ENCODE measurements at regions not wholly inside any gene's neighbourhood (a gene's known extent, or its start where the extent isn't known, plus 50 kb on each side); places are given as distances from the start of the nearest gene placed in this dataset.

DNA sequence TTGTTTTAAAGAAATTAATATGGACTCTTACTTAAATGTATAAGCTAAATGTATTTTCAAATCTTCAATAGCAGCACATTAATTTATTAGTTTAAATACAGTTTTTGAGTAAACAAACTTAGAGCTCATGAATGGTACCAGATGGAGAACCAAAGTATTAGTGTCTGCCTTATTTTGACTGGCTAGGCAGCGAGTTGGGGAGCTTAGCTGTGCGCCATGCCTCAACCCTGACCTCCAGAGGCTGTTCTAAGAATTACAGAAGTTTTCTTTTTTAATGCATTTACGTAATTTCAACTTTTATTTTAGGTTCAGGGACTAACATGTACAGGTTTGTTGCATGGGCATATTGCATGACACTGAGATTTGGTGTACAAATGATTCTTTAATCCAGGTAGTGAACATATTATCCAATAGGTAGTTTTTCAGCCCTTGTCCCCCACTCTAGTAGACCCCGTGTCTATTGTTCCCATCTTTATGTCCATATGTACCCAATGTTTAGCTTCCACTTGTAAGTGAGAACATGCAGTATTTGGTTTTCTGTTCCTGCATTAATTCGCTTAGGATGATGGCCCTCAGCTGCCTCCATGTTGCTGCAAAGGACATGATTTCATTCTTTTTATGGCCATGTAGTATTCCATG lies 166.8 kb downstream of the IQUB start:
- no peaks in the 10 kb centered on the region for H3K9me3 ChIP-seq (replicated peaks in 1 of 2; ENCODE audit: control insufficient read depth in 1 of 2, insufficient read depth in 1 of 2, low read length in 2 of 2)
- TF ChIP-seq, protein P1, sequence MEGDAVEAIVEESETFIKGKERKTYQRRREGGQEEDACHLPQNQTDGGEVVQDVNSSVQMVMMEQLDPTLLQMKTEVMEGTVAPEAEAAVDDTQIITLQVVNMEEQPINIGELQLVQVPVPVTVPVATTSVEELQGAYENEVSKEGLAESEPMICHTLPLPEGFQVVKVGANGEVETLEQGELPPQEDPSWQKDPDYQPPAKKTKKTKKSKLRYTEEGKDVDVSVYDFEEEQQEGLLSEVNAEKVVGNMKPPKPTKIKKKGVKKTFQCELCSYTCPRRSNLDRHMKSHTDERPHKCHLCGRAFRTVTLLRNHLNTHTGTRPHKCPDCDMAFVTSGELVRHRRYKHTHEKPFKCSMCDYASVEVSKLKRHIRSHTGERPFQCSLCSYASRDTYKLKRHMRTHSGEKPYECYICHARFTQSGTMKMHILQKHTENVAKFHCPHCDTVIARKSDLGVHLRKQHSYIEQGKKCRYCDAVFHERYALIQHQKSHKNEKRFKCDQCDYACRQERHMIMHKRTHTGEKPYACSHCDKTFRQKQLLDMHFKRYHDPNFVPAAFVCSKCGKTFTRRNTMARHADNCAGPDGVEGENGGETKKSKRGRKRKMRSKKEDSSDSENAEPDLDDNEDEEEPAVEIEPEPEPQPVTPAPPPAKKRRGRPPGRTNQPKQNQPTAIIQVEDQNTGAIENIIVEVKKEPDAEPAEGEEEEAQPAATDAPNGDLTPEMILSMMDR (IDR thresholded peaks at IDR 0.05): peak; percentile 48
- H3K4me1 ChIP-seq (ENCODE audit: control insufficient read depth in 1 of 2, insufficient read depth in 2 of 2, low read length in 2 of 2): no peaks in the 10 kb centered on the region
- H3K4me3 ChIP-seq (replicated peaks in 1 of 3; ENCODE audit: low read depth in 2 of 3, low read length in 3 of 3): no peak overlapping the region
- Mint-ChIP-seq H3K27me3 (ENCODE audit: low read depth in 3 of 3) (no peaks in the 10 kb centered on the region), H3K36me3 (no peaks in the 10 kb centered on the region), H3K4me1 (no peaks in the 10 kb centered on the region), H3K27ac (no peak overlapping the region), H3K9me3 (no peaks in the 10 kb centered on the region), H3K4me3 (no peak overlapping the region)
- intact Hi-C loops (cut with micrococcal nuclease): no loop called here
- no peak for DNase-seq
- 40% methylated on average over 1 of the region's 5 CpGs for WGBS (ENCODE audit: insufficient coverage)
- H3K27ac ChIP-seq (ENCODE audit: low read depth in 1 of 2, low read length in 2 of 2): no peak overlapping the region
- H3K9ac ChIP-seq (ENCODE audit: insufficient read depth, low read length, poor library complexity, severe bottlenecking): no peak overlapping the region
- H2AFZ ChIP-seq (ENCODE audit: insufficient read depth, low read depth, low read length, poor library complexity, severe bottlenecking): no peak overlapping the region
- H4K20me1 ChIP-seq (ENCODE audit: insufficient read depth, low read length): no peaks in the 10 kb centered on the region
- no peaks in the 10 kb centered on the region for H3K27me3 ChIP-seq (ENCODE audit: control insufficient read depth in 2 of 2, insufficient read depth in 2 of 2, low read length in 2 of 2)
- no peak overlapping the region for H3K4me2 ChIP-seq (replicated peaks; ENCODE audit: extremely low read depth, low read length, poor library complexity, severe bottlenecking)
- H3K79me2 ChIP-seq (ENCODE audit: insufficient read depth, low read length): no peaks in the 10 kb centered on the region
- H3K36me3 ChIP-seq (replicated peaks in 1 of 2; ENCODE audit: control insufficient read depth in 1 of 2, insufficient read depth in 2 of 2, low read length in 2 of 2): no peaks in the 10 kb centered on the region

DNA sequence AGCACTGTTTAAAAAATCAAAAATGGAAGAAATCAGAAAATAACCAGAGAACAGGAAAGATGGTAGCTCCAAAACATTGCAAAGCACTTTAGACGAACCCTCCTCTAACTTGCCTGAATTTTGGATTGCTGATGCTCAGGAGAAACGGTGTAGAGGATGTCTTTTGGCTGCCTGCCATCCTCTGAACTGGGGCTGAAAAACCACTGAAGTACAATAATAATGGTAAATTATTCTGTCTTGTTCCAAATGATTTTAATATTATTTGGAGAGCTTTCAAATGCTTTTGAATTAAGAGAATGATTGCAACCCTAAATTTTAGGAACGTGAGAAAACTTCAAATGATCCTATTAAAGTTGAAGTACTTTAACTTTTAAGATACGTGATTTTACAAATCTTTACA lies 167.3 kb upstream of the SLC13A1 start:
- Histone ChIP-seq H3K4me1 (ENCODE audit: control insufficient read depth in 1 of 2, insufficient read depth in 2 of 2, low read length in 2 of 2) (no peaks in the 10 kb centered on the region), H3K9me3 (replicated peaks in 1 of 2; ENCODE audit: control insufficient read depth in 1 of 2, insufficient read depth in 1 of 2, low read length in 2 of 2) (no peaks in the 10 kb centered on the region), H2AFZ (ENCODE audit: insufficient read depth, low read depth, low read length, poor library complexity, severe bottlenecking) (no peak overlapping the region), H3K9ac (ENCODE audit: insufficient read depth, low read length, poor library complexity, severe bottlenecking) (no peak overlapping the region), H3K4me3 (replicated peaks in 1 of 3; ENCODE audit: low read depth in 2 of 3, low read length in 3 of 3) (no peak overlapping the region), H3K27me3 (ENCODE audit: control insufficient read depth in 2 of 2, insufficient read depth in 2 of 2, low read length in 2 of 2) (no peaks in the 10 kb centered on the region), H3K27ac (ENCODE audit: low read depth in 1 of 2, low read length in 2 of 2) (no peak overlapping the region), H3K4me2 (replicated peaks; ENCODE audit: extremely low read depth, low read length, poor library complexity, severe bottlenecking) (no peak overlapping the region), H3K79me2 (ENCODE audit: insufficient read depth, low read length) (no peaks in the 10 kb centered on the region), H3K36me3 (replicated peaks in 1 of 2; ENCODE audit: control insufficient read depth in 1 of 2, insufficient read depth in 2 of 2, low read length in 2 of 2) (no peaks in the 10 kb centered on the region), H4K20me1 (ENCODE audit: insufficient read depth, low read length) (no peaks in the 10 kb centered on the region)
- no peak overlapping the region for H3K27ac Mint-ChIP-seq
- no CpG with 5 or more reads among the region's 4 CpGs for WGBS (ENCODE audit: insufficient coverage)
- no peaks in the 10 kb centered on the region for H3K9me3 Mint-ChIP-seq
- no peaks in the 10 kb centered on the region for H3K4me1 Mint-ChIP-seq
- H3K4me3 Mint-ChIP-seq: no peak overlapping the region
- H3K27me3 Mint-ChIP-seq (ENCODE audit: low read depth in 3 of 3): no peaks in the 10 kb centered on the region
- no peaks in the 10 kb centered on the region for H3K36me3 Mint-ChIP-seq
- no peak for DNase-seq
- intact Hi-C loops (cut with micrococcal nuclease): no loop called here
- TF ChIP-seq, protein P1 (IDR thresholded peaks at IDR 0.05): no peak

Data from CD14-positive monocyte (primary cell).